EH (cell line): ENCODE measurements at regions not wholly inside any gene's neighbourhood (a gene's known extent, or its start where the extent isn't known, plus 50 kb on each side); places are given as distances from the start of the nearest gene placed in this dataset.

Experiments used
- DNase-seq: peaks from one replicate; pipeline ENCODE4 v3.0.0-alpha.2; 2015; ENCODE audit warnings: low read depth

- no peak for DNase-seq
These were observed 159.2 kb downstream of the RHOU start for GRCh38 chr1:228894442-228894989.

GRCh38 chr1:228897901-228898300 is 162.6 kb downstream of the RHOU start:
- no peak for DNase-seq

- no peak for DNase-seq
These were observed 163.3 kb downstream of the RHOU start for GRCh38 chr1:228898582-228898992.

GRCh38 chr1:228899421-228899956 is 164.2 kb downstream of the RHOU start:
- no peak for DNase-seq

- DNase-seq, result peak; percentile 4
These were observed 165.0 kb downstream of the RHOU start for GRCh38 chr1:228900099-228900885.

GRCh38 chr1:228900886-228901392 is 165.7 kb downstream of the RHOU start:
- no peak for DNase-seq

- no peak for DNase-seq
These were observed 166.8 kb downstream of the RHOU start for GRCh38 chr1:228901936-228902681.

GRCh38 chr1:228902781-228903433 is 167.6 kb downstream of the RHOU start:
- peak; percentile 99 for DNase-seq

GRCh38 chr1:228903434-228904071 is 168.3 kb downstream of the RHOU start:
- DNase-seq, result no peak

GRCh38 chr1:228904222-228904621 is 168.9 kb downstream of the RHOU start:
- no peak for DNase-seq

GRCh38 chr1:228905701-228906101 is 170.4 kb downstream of the RHOU start:
- DNase-seq, result no peak

- DNase-seq, result no peak
These were observed 171.1 kb downstream of the RHOU start for GRCh38 chr1:228906223-228906860.

GRCh38 chr1:228911225-228912210 is 176.2 kb downstream of the RHOU start:
- DNase-seq, result no peak

GRCh38 chr1:228913626-228914414 is 178.5 kb downstream of the RHOU start:
- no peak for DNase-seq

GRCh38 chr1:228914700-228915099 is 179.4 kb downstream of the RHOU start:
- DNase-seq, result no peak

GRCh38 chr1:228917342-228917741 is 182.1 kb downstream of the RHOU start:
- DNase-seq, result no peak

- no peak for DNase-seq
These were observed 182.5 kb downstream of the RHOU start for GRCh38 chr1:228917755-228918154.

- no peak for DNase-seq
These were observed 183.1 kb downstream of the RHOU start for GRCh38 chr1:228918335-228918734.

GRCh38 chr1:228919914-228920313 is 184.6 kb downstream of the RHOU start:
- no peak for DNase-seq
